ENCODE measurements at regions not wholly inside any gene's neighbourhood (a gene's known extent, or its start where the extent isn't known, plus 50 kb on each side); places are given as distances from the start of the nearest gene placed in this dataset.

DNA sequence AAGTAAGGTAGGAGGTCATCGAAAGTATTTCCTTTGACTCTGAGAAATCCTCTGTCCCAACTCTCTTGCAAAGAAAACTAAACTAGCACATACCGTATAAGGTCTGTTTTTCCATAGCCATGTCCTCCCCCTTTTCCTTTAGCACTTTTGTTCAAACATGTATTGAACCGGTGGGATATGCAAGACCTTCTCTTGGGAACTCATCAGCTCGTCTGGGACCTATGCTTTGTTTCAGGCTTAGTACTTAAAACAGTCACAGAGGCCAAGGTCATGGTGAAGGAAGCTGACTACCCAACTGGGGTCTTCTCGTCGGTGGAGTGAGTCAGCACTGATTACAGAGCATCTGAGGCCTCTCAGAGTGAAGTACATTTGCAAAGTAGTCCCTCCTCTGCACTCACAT, 185.0 kb downstream of the ZBTB18 start:
- Histone ChIP-seq H3K36me3 (no peaks in the 10 kb centered on the region), H3K4me1 (ENCODE audit: control insufficient read depth in 1 of 2, insufficient read depth in 1 of 2, low read depth in 1 of 2, low read length in 1 of 2) (peaks cover 16 to 18% of the 10 kb centered on the region in 2 experiments), H3K27me3 (no peaks in the 10 kb centered on the region), H3K9me3 (no peaks in the 10 kb centered on the region), H3K27ac (no peak overlapping the region), H3K4me3 (ENCODE audit: low read depth in 1 of 2, low read length in 1 of 2) (no peak overlapping the region)
- TF ChIP-seq, protein P1, sequence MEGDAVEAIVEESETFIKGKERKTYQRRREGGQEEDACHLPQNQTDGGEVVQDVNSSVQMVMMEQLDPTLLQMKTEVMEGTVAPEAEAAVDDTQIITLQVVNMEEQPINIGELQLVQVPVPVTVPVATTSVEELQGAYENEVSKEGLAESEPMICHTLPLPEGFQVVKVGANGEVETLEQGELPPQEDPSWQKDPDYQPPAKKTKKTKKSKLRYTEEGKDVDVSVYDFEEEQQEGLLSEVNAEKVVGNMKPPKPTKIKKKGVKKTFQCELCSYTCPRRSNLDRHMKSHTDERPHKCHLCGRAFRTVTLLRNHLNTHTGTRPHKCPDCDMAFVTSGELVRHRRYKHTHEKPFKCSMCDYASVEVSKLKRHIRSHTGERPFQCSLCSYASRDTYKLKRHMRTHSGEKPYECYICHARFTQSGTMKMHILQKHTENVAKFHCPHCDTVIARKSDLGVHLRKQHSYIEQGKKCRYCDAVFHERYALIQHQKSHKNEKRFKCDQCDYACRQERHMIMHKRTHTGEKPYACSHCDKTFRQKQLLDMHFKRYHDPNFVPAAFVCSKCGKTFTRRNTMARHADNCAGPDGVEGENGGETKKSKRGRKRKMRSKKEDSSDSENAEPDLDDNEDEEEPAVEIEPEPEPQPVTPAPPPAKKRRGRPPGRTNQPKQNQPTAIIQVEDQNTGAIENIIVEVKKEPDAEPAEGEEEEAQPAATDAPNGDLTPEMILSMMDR (IDR thresholded peaks at IDR 0.05): no peak

DNA sequence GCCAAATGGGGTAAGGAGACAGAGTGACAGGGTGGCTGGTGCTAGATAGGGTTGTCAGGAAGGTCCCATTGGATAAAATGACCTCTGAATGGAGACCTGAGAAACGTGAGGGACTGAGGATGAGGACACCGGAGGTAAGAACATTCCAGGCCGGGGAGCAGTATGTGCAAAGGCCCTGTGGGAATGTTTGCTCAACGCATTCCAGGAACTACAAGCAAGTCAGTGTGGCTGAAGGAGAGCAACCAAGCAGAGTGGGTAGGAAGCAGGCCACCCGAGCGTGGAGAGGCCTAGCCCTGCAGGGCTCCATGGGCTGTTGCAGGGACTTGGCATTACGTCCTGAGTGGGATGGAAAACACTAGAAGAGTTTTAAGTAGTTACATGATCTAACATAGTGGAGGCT, 185.6 kb downstream of the ZBTB18 start:
- Histone ChIP-seq H3K4me1 (ENCODE audit: control insufficient read depth in 1 of 2, insufficient read depth in 1 of 2, low read depth in 1 of 2, low read length in 1 of 2) (peaks cover 10 to 12% of the 10 kb centered on the region in 2 experiments), H3K27me3 (no peaks in the 10 kb centered on the region), H3K36me3 (no peaks in the 10 kb centered on the region), H3K27ac (no peak overlapping the region), H3K9me3 (no peaks in the 10 kb centered on the region), H3K4me3 (ENCODE audit: low read depth in 1 of 2, low read length in 1 of 2) (no peak overlapping the region)
- TF ChIP-seq, protein P1 (IDR thresholded peaks at IDR 0.05): no peak

DNA sequence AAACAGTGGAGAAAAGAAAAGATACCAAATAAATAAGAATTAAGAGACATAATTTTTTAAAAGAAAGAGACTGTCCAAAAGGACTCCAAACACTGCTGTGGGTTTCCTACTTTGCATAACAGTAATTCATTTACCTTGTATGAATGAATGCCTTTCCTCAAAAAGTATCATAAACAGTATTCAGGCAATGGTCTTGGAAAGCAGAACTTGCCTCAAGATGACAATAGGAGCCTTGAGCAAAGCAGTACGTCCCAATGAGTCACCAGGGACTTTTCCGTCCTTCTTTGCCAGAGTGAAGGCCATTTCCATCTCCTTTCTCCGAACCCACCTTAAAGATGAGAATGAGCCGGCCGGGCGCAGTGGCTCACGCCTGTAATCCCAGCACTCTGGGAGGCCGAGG, 186.4 kb downstream of the ZBTB18 start:
- Histone ChIP-seq H3K27me3 (no peaks in the 10 kb centered on the region), H3K9me3 (no peaks in the 10 kb centered on the region), H3K36me3 (no peaks in the 10 kb centered on the region), H3K27ac (no peak overlapping the region), H3K4me1 (ENCODE audit: control insufficient read depth in 1 of 2, insufficient read depth in 1 of 2, low read depth in 1 of 2, low read length in 1 of 2) (peaks cover 3 to 4% of the 10 kb centered on the region in 2 experiments), H3K4me3 (ENCODE audit: low read depth in 1 of 2, low read length in 1 of 2) (no peak overlapping the region)
- TF ChIP-seq, protein P1 (IDR thresholded peaks at IDR 0.05): no peak

DNA sequence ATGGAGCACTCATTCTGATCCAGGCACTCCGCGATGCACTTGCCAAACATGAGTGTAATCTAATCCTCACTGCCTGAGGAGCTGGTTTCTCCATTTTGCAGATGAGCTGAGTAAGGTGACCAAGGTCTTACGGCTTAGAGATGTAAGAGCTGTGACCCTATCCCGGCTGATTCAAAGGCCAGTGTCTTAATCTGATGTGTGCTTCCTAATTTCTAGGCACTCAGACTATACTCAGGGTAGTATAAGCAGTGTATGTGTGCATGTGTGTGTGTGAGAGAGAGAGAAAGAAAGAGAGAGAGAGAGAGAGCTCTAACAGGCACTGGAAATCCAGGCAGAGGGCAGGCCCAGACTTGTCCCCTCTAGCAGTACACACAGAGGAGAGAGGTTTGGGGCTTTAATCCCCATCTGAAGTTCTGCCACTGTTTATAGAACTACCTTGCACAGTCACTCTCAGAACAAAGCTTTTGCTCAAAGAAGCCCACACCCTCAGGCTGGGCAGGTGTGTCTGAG, 188.2 kb downstream of the ZBTB18 start:
- no peaks in the 10 kb centered on the region for H3K36me3 ChIP-seq
- no peak overlapping the region for H3K27ac ChIP-seq
- no peaks in the 10 kb centered on the region for H3K9me3 ChIP-seq
- TF ChIP-seq, protein P1 (IDR thresholded peaks at IDR 0.05): no peak
- H3K4me3 ChIP-seq (ENCODE audit: low read depth in 1 of 2, low read length in 1 of 2): no peak overlapping the region
- H3K27me3 ChIP-seq: no peaks in the 10 kb centered on the region
- peaks cover 0 to 2% of the 10 kb centered on the region in 2 experiments for H3K4me1 ChIP-seq (ENCODE audit: control insufficient read depth in 1 of 2, insufficient read depth in 1 of 2, low read depth in 1 of 2, low read length in 1 of 2)

DNA sequence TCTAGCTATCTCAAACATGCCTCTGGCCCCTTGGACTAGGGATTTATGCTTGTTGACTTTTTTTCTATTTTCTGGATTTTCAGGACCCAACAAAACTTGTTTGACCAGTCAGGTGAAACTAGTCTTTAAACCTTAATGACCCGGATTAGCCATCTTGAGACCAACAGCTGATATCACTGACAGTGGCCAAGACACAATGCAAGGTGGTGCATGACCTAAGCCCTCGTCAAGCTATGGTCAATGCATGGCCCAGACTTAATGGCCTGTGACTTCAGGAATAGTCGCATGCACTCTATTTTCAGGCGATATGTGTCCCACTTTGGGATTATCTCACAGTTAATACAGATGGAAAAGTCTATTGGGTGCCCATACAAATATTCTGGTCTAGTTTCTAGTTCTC, 190.4 kb downstream of the ZBTB18 start:
- Histone ChIP-seq H3K9me3 (no peaks in the 10 kb centered on the region), H3K4me1 (ENCODE audit: control insufficient read depth in 1 of 2, insufficient read depth in 1 of 2, low read depth in 1 of 2, low read length in 1 of 2) (peaks cover 17 to 23% of the 10 kb centered on the region in 2 experiments), H3K36me3 (no peaks in the 10 kb centered on the region), H3K27ac (no peak overlapping the region), H3K27me3 (no peaks in the 10 kb centered on the region), H3K4me3 (ENCODE audit: low read depth in 1 of 2, low read length in 1 of 2) (no peak overlapping the region)
- TF ChIP-seq, protein P1 (IDR thresholded peaks at IDR 0.05): no peak

DNA sequence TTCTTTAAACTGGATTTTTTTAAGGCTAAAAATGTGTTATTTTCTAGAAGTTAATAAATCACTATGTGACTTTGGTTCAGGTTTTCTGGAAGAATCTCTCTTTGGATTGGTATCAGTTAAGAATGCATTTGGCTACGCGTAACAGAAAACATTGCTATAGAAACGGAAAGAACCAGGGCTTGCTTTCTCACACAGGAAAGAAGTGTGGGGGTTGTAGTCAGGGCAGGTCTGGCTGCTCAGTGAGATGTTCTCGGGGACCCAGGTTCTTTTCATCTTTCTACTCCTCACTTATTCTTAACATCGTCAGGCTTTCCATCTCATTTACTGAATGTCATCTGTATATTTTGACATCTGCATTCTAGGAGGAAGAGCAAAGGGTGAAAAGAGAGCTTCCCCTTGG, 191.4 kb downstream of the ZBTB18 start:
- H3K36me3 ChIP-seq: no peaks in the 10 kb centered on the region
- peaks cover 27 to 28% of the 10 kb centered on the region in 2 experiments for H3K4me1 ChIP-seq (ENCODE audit: control insufficient read depth in 1 of 2, insufficient read depth in 1 of 2, low read depth in 1 of 2, low read length in 1 of 2)
- no peak overlapping the region for H3K4me3 ChIP-seq (ENCODE audit: low read depth in 1 of 2, low read length in 1 of 2)
- H3K27me3 ChIP-seq: no peaks in the 10 kb centered on the region
- TF ChIP-seq, protein P1 (IDR thresholded peaks at IDR 0.05): no peak
- no peak overlapping the region for H3K27ac ChIP-seq
- H3K9me3 ChIP-seq: no peaks in the 10 kb centered on the region
